H9 (cell line): ENCODE measurements at regions not wholly inside any gene's neighbourhood (a gene's known extent, or its start where the extent isn't known, plus 50 kb on each side); places are given as distances from the start of the nearest gene placed in this dataset.
"Not testable (repeated sequence)": the region's sequence is repeated elsewhere in the genome, so short reads cannot be mapped to it uniquely, and the experiment has no call there.

Experiments used
- DNase-seq: peaks from one replicate; pipeline ENCODE4 v3.0.0-alpha.2; 2017
- H2AFZ ChIP-seq: one replicate; pipeline ENCODE4 v1.6.1; 2013; ENCODE audit warnings: mild to moderate bottlenecking, low read length, control low read depth, moderate library complexity
- H2AK5ac ChIP-seq: 2 replicates; pipeline ENCODE4 v1.6.1; 2013; ENCODE audit warnings: low read length, control low read depth, mixed read lengths; ENCODE audit not compliant: insufficient read length
- H2BK120ac ChIP-seq: one replicate; pipeline ENCODE4 v1.6.1; 2013; ENCODE audit warnings: low read depth, mild to moderate bottlenecking, low read length, control low read depth, inconsistent platforms; ENCODE audit not compliant: poor library complexity, severe bottlenecking
- H2BK12ac ChIP-seq: 2 replicates; pipeline ENCODE4 v1.6.1; 2013; ENCODE audit warnings: low read length, control low read depth, mixed read lengths, low read depth; ENCODE audit not compliant: insufficient read length
- H2BK15ac ChIP-seq: 2 replicates; pipeline ENCODE4 v1.6.1; 2013; ENCODE audit warnings: low read depth, low read length, control low read depth
- H2BK20ac ChIP-seq: one replicate; pipeline ENCODE4 v1.6.1; 2013; ENCODE audit warnings: low read depth, mild to moderate bottlenecking, low read length, control low read depth, inconsistent platforms; ENCODE audit not compliant: poor library complexity, severe bottlenecking
- H2BK5ac ChIP-seq: 2 replicates; pipeline ENCODE4 v1.6.1; 2013; ENCODE audit warnings: low read length, control low read depth, mixed read lengths; ENCODE audit not compliant: insufficient read length
- H3K14ac ChIP-seq: 2 replicates; pipeline ENCODE4 v1.6.1; 2013; ENCODE audit warnings: low read length, control low read depth; ENCODE audit not compliant: insufficient read depth
- H3K18ac ChIP-seq: 2 replicates; pipeline ENCODE4 v1.6.1; 2013; ENCODE audit warnings: low read depth, mild to moderate bottlenecking, mixed read lengths, low read length, control low read depth; ENCODE audit not compliant: insufficient read length
- H3K23ac ChIP-seq: 2 replicates; pipeline ENCODE4 v1.6.1; 2013; ENCODE audit warnings: low read length, control low read depth, mixed read lengths, low read depth; ENCODE audit not compliant: insufficient read length
- H3K23me2 ChIP-seq: 2 replicates; pipeline ENCODE4 v1.6.1; 2013; ENCODE audit warnings: low read depth, mild to moderate bottlenecking, mixed read lengths, low read length, control low read depth; ENCODE audit not compliant: insufficient read length, poor library complexity, severe bottlenecking
- H3K27ac ChIP-seq: 2 replicates; pipeline ENCODE4 v1.5.1; 2013; ENCODE audit warnings: low read length, control low read depth, mixed read lengths, low read depth; ENCODE audit not compliant: insufficient read length
- H3K27me3 ChIP-seq: 2 replicates; pipeline ENCODE4 v1.6.1; 2013; ENCODE audit warnings: low read length, control low read depth, inconsistent platforms; ENCODE audit not compliant: insufficient read depth
- H3K4ac ChIP-seq: 2 replicates; pipeline ENCODE4 v1.6.1; 2013; ENCODE audit warnings: low read depth, mild to moderate bottlenecking, control low read depth, inconsistent platforms, low read length, moderate library complexity
- H3K4me1 ChIP-seq: 2 replicates; pipeline ENCODE4 v1.6.1; 2013; ENCODE audit warnings: low read length, control low read depth, inconsistent platforms; ENCODE audit not compliant: insufficient read depth
- H3K4me2 ChIP-seq: 2 replicates; pipeline ENCODE4 v1.6.1; 2013; ENCODE audit warnings: low read length, control low read depth, mixed read lengths; ENCODE audit not compliant: insufficient read length, insufficient read depth
- H3K56ac ChIP-seq: 2 replicates; pipeline ENCODE4 v1.6.1; 2013; ENCODE audit warnings: low read depth, mild to moderate bottlenecking, mixed read lengths, low read length, control low read depth; ENCODE audit not compliant: insufficient read length
- H3K79me1 ChIP-seq: 2 replicates; pipeline ENCODE4 v1.6.1; 2013; ENCODE audit warnings: low read depth, mild to moderate bottlenecking, moderate library complexity, low read length, control low read depth, inconsistent platforms; ENCODE audit not compliant: insufficient read depth, poor library complexity, severe bottlenecking
- H3K79me2 ChIP-seq: 2 replicates; pipeline ENCODE4 v1.6.1; 2013; ENCODE audit warnings: low read length, control low read depth, inconsistent platforms; ENCODE audit not compliant: insufficient read depth
- H3K9ac ChIP-seq: 2 replicates; pipeline ENCODE4 v1.6.1; 2013; ENCODE audit warnings: low read length, control low read depth, mixed read lengths; ENCODE audit not compliant: insufficient read length; ENCODE audit errors: extremely low read depth
- H3K9me3 ChIP-seq: one replicate; pipeline ENCODE4 v1.6.1; 2013; ENCODE audit warnings: low read depth, low read length, inconsistent platforms; ENCODE audit not compliant: control insufficient read depth
- H3T11ph ChIP-seq: one replicate; pipeline ENCODE4 v1.6.1; 2013; ENCODE audit warnings: mild to moderate bottlenecking, low read length, control low read depth, inconsistent platforms
- H4K20me1 ChIP-seq: one replicate; pipeline ENCODE4 v1.6.1; 2013; ENCODE audit not compliant: control insufficient read depth, insufficient read length, insufficient read depth
- H4K5ac ChIP-seq: 2 replicates; pipeline ENCODE4 v1.6.1; 2013; ENCODE audit warnings: low read depth, mild to moderate bottlenecking, mixed read lengths, low read length, control low read depth; ENCODE audit not compliant: insufficient read length
- H4K8ac ChIP-seq: replicated peaks from 2 replicates; pipeline ENCODE4 v1.6.1; 2013; ENCODE audit warnings: low read length, control low read depth, mixed read lengths, low read depth; ENCODE audit not compliant: insufficient read length
- H4K91ac ChIP-seq: 2 replicates; pipeline ENCODE4 v1.6.1; 2013; ENCODE audit warnings: low read depth, mild to moderate bottlenecking, moderate library complexity, mixed read lengths, low read length, control low read depth; ENCODE audit not compliant: insufficient read length
- H3K27ac Mint-ChIP-seq, 3 experiments: 2 replicates in 2 of 3; 3 replicates in 1 of 3; pipeline ENCODE4 v1.8.0; 2020 to 2021; ENCODE audit warnings: mixed read lengths in 3 of 3, mild to moderate bottlenecking in 1 of 3, moderate library complexity in 1 of 3
- H3K27me3 Mint-ChIP-seq: 2 replicates; pipeline ENCODE4 v1.8.0; 2021; ENCODE audit warnings: low read depth, mild to moderate bottlenecking, moderate library complexity, mixed read lengths
- H3K36me3 Mint-ChIP-seq, 3 experiments: 2 replicates in 2 of 3; 3 replicates in 1 of 3; pipeline ENCODE4 v1.8.0; 2020 to 2021; ENCODE audit warnings: low read depth in 3 of 3, mixed read lengths in 3 of 3; ENCODE audit not compliant: insufficient read depth in 1 of 3
- H3K4me1 Mint-ChIP-seq, 2 experiments: 2 replicates each; pipeline ENCODE4 v1.8.0; 2020; ENCODE audit warnings: mixed read lengths in 2 of 2
- H3K4me3 Mint-ChIP-seq, 2 experiments: 2 replicates in 1 of 2; 3 replicates in 1 of 2; pipeline ENCODE4 v1.8.0; 2020 to 2021; ENCODE audit warnings: mild to moderate bottlenecking in 2 of 2, mixed read lengths in 2 of 2, moderate library complexity in 1 of 2
- H3K9me3 Mint-ChIP-seq, 2 experiments: 2 replicates in 1 of 2; 3 replicates in 1 of 2; pipeline ENCODE4 v1.8.0; 2020; ENCODE audit warnings: mild to moderate bottlenecking in 2 of 2, mixed read lengths in 2 of 2, moderate library complexity in 1 of 2
- WGBS: extraction: QIAGEN DNeasy Blood & Tissue Kit; methylation state at CpG from one replicate; pipeline ENCODE4 v1.1.7; 2013; ENCODE audit warnings: missing lambda C conversion rate, low lambda C conversion rate, mixed read lengths; ENCODE audit not compliant: insufficient read length; ENCODE audit errors: extremely low coverage; 5-methylcytosine and 5-hydroxymethylcytosine counted together
- TF ChIP-seq, protein P1 (sequence below): fragments of 200-600 bp; sonication (generic); conservative IDR thresholded peaks from 3 replicates; pipeline ENCODE4 v1.8.0; 2021; ENCODE audit warnings: antibody characterized with exemption, mild to moderate bottlenecking

- no CpG with 5 or more reads among the region's 16 CpGs for WGBS
- H2BK120ac ChIP-seq = no peak overlapping the region
- Mint-ChIP-seq H3K4me1 (no peaks in the 10 kb centered on the region), H3K4me3 (no peak overlapping the region), H3K36me3 (peaks cover 0 to 5% (median 2%) of the 10 kb centered on the region in 3 experiments; a peak in 2 of 7 replicates), H3K27ac (no peak overlapping the region), H3K9me3 (peaks cover 60 to 87% of the 10 kb centered on the region in 2 experiments), H3K27me3 (peaks cover 1% of the 10 kb centered on the region; the same call in 1 of the 2 replicates)
- H3K4me1 ChIP-seq = no peaks in the 10 kb centered on the region
- H3K4me2 ChIP-seq = no peak overlapping the region
- H3K23ac ChIP-seq = no peak overlapping the region
- H3K27me3 ChIP-seq = no peaks in the 10 kb centered on the region
- no peak overlapping the region for H3K14ac ChIP-seq
- H2BK5ac ChIP-seq = no peak overlapping the region
- H3K4ac ChIP-seq = no peak overlapping the region
- H4K5ac ChIP-seq = no peak overlapping the region
- H2AFZ ChIP-seq = no peak overlapping the region
- H3K79me2 ChIP-seq = no peaks in the 10 kb centered on the region
- H3K27ac ChIP-seq = no peak overlapping the region
- no peaks in the 10 kb centered on the region for H4K20me1 ChIP-seq
- H3K56ac ChIP-seq = no peak overlapping the region
- DNase-seq = no peak
- no peak overlapping the region for H2BK12ac ChIP-seq
- no peaks in the 10 kb centered on the region for H3K79me1 ChIP-seq
- H3K9ac ChIP-seq = no peak overlapping the region
- no peak overlapping the region for H3T11ph ChIP-seq
- H4K91ac ChIP-seq = no peak overlapping the region
- H4K8ac ChIP-seq = no peak overlapping the region
- H2BK15ac ChIP-seq = no peak overlapping the region
- no peak overlapping the region for H3K18ac ChIP-seq
- H2BK20ac ChIP-seq = no peak overlapping the region
- H2AK5ac ChIP-seq = no peak overlapping the region
- H3K9me3 ChIP-seq = peaks cover 4% of the 10 kb centered on the region
- TF ChIP-seq, protein P1, sequence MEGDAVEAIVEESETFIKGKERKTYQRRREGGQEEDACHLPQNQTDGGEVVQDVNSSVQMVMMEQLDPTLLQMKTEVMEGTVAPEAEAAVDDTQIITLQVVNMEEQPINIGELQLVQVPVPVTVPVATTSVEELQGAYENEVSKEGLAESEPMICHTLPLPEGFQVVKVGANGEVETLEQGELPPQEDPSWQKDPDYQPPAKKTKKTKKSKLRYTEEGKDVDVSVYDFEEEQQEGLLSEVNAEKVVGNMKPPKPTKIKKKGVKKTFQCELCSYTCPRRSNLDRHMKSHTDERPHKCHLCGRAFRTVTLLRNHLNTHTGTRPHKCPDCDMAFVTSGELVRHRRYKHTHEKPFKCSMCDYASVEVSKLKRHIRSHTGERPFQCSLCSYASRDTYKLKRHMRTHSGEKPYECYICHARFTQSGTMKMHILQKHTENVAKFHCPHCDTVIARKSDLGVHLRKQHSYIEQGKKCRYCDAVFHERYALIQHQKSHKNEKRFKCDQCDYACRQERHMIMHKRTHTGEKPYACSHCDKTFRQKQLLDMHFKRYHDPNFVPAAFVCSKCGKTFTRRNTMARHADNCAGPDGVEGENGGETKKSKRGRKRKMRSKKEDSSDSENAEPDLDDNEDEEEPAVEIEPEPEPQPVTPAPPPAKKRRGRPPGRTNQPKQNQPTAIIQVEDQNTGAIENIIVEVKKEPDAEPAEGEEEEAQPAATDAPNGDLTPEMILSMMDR = no peak
- no peaks in the 10 kb centered on the region for H3K23me2 ChIP-seq
Measured at GRCh38 chr4:189740873-189741272, 199.8 kb upstream of the FRG1 start.

GRCh38 chr4:189753092-189753491 lies 187.6 kb upstream of the FRG1 start:
- not testable (repeated sequence) for H4K8ac ChIP-seq, H3K4me3 Mint-ChIP-seq, H3K9me3 ChIP-seq, H4K5ac ChIP-seq, H2AFZ ChIP-seq, H3K18ac ChIP-seq, H2BK5ac ChIP-seq, H3K4ac ChIP-seq, H3K9ac ChIP-seq, H3K56ac ChIP-seq, H3K27me3 ChIP-seq, H2BK12ac ChIP-seq, H3K4me1 Mint-ChIP-seq, H2BK20ac ChIP-seq, H4K20me1 ChIP-seq, H3K79me1 ChIP-seq, H3K4me1 ChIP-seq, H3K23me2 ChIP-seq, H3K27ac Mint-ChIP-seq, H3K4me2 ChIP-seq, H3K79me2 ChIP-seq, H3K23ac ChIP-seq, H4K91ac ChIP-seq, H2AK5ac ChIP-seq, H3K27me3 Mint-ChIP-seq, H3K14ac ChIP-seq, H3T11ph ChIP-seq, H3K27ac ChIP-seq, DNase-seq, H2BK120ac ChIP-seq, H2BK15ac ChIP-seq
- peaks cover 1 to 16% (median 6%) of the 10 kb centered on the region in 3 experiments; a peak in 4 of 7 replicates for H3K36me3 Mint-ChIP-seq
- peaks cover 62 to 77% of the 10 kb centered on the region in 2 experiments for H3K9me3 Mint-ChIP-seq
- WGBS = no CpG with 5 or more reads among the region's 1 CpG
